Breast epithelium (tissue), 3 donors: ENCODE measurements at regions not wholly inside any gene's neighbourhood (a gene's known extent, or its start where the extent isn't known, plus 50 kb on each side); places are given as distances from the start of the nearest gene placed in this dataset.

Experiments
- CTCF ChIP-seq, 3 donors: fragments of 450-650 bp; IDR thresholded peaks; one replicate each; pipeline ENCODE4 v1.5.1; 2016 to 2017; ENCODE audit warnings: antibody characterized with exemption in 3 of 3, mild to moderate bottlenecking in 3 of 3, moderate library complexity in 3 of 3
- POLR2A ChIP-seq: fragments of 450-650 bp; IDR thresholded peaks from one replicate; pipeline ENCODE4 v1.6.1; 2016; ENCODE audit warnings: antibody characterized with exemption, mild to moderate bottlenecking, moderate library complexity
- POLR2AphosphoS5 ChIP-seq, 3 donors: sonication (generic); formaldehyde crosslinking; IDR thresholded peaks; one replicate each; pipeline ENCODE4 v1.6.1; 2017; ENCODE audit warnings: antibody characterized with exemption in 3 of 3

GRCh38 chr10:108791794-108792474 lies 1131.4 kb downstream of the XPNPEP1 start:
- TF ChIP-seq CTCF (IDR thresholded peaks at IDR 0.05) (no peak), POLR2A (no peak), POLR2AphosphoS5 (IDR thresholded peaks at IDR 0.05) (no peak)
